GM21786 (cell line): ENCODE measurements at regions not wholly inside any gene's neighbourhood (a gene's known extent, or its start where the extent isn't known, plus 50 kb on each side); places are given as distances from the start of the nearest gene placed in this dataset.
"Not testable (repeated sequence)": the region's sequence is repeated elsewhere in the genome, so short reads cannot be mapped to it uniquely, and the experiment has no call there.

Experiments
- ATAC-seq: cut with Tn5 transposase; IDR thresholded peaks from one replicate; pipeline ENCODE4 v1.9.1; 2021; ENCODE audit not compliant: unreplicated experiment

GRCh38 chr3:165635791-165636683, 201.2 kb downstream of the BCHE start:
- ATAC-seq = no peak

GRCh38 chr3:165624761-165625160, 212.5 kb downstream of the BCHE start:
- ATAC-seq = no peak

- ATAC-seq = no peak
These were observed 214.9 kb downstream of the BCHE start for GRCh38 chr3:165622356-165622755.

GRCh38 chr3:165619069-165619468, 218.2 kb downstream of the BCHE start:
- no peak for ATAC-seq

DNA sequence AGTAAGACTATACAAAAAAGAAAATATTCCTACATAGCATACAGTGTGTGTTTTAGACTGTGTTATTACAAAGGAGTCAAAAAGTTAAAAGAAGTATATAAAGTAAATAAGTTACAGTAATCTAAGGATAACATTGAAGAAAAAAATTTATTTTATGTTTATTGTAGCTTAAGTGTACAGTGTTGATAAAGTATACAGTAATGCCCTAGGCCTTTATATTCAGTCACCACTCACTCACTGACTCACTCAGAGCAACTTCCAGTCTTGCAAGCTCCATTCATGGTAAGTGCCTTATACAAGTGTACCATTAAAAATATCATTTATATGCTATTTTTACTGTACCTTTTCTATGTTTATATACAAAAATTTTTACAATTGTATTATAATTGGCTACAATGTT, 220.1 kb downstream of the BCHE start:
- no peak for ATAC-seq

GRCh38 chr3:165614337-165614736, 222.9 kb downstream of the BCHE start:
- ATAC-seq = no peak

DNA sequence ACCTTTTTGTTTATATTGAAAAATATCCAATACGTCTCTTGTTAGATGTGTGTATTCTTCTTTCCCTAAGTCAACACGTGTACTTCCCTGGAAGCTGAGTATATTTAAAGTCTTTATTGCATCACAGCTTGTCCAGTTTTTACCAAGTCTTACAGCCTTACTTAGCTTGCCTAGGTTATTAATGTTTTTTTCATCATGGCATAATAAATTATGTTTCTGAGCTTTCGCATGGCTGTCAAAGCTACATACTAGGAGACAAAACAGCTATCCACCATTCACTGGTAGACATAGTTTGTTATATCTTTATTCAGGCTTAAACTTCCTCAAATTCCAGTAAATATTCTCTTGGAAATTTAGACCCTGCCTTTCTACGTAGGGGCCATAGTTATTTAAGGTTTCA, 224.2 kb downstream of the BCHE start:
- ATAC-seq = no peak

- no peak for ATAC-seq
These were observed 230.0 kb downstream of the BCHE start for GRCh38 chr3:165607221-165607620.

DNA sequence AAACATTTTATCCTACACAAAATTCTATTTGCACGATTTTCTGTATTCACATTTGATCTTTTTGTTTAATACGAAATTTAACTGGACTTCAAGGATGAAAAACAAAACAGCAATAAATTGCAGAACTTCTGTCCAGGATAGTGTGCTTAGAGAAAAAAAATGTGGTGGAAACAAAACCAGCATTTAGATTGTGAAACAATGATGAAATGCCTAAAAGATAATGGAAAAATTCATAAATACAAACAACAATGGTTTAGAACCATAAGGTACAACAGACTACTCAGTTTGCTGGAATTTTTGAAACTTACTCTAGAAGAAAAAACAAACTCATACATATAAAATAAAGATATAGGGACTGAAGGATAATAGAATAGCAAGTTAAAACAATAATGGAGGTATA, 234.0 kb downstream of the BCHE start:
- ATAC-seq = no peak

DNA sequence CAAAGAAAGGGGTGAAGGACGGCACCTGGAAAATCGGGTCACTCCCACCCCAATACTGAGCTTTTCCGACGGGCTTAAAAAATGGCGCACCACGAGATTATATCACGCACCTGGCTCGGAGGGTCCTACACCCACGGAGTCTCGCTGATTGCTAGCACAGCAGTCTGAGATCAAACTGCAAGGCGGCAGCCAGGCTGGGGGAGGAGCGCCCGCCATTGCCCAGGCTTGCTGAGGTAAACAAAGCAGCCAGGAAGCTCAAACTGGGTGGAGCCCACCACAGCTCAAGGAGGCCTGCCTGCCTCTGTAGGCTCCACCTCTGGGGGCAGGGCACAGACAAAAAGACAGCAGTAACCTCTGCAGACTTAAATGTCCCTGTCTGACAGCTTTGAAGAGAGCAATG, 264.7 kb downstream of the BCHE start:
- not testable (repeated sequence) for ATAC-seq

DNA sequence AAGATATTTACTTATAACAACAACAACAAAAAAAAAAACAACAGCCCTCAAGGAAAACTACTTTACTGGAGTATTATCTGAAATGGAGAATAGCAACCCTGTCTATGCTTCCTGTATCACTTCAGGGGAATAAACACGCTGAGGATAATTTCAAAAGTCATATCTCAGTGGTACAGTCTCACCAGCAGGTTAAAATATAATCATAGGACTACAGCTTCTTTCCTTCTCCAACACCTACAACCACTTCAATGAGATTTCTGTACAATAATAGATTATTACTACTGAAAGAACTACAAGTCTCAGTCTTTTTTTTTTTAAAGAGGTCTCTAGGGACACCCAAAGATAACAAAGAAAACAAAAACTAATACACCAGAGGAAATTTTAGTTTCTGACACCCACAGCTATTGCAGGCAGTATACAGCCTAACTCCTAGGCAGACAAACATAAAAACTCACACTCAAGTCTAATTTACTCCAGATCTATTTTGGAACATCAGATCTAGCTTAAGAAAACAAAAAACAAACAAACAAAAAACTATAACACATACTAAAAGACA, 268.2 kb downstream of the BCHE start:
- ATAC-seq = no peak

DNA sequence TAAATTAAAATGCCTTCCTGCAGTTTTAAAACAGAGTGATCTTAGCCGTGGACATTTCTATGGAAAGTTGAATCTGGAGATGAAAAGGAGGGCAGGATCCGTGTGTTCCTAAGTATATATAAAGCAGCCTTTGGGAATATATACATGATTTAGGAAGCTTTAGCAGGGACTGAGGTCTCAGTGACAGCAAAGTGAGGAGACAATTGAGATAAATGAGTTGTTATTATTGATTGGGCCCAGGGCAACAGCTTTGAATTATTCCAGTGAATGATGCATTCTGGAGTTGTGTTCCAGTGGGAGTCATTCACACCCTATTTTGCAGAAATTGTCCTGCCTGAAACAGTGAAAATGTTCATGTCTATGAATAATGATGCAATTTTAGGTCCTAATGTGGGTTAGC, 281.4 kb downstream of the BCHE start:
- ATAC-seq = no peak

GRCh38 chr3:165553371-165553770, 283.9 kb downstream of the BCHE start:
- no peak for ATAC-seq

DNA sequence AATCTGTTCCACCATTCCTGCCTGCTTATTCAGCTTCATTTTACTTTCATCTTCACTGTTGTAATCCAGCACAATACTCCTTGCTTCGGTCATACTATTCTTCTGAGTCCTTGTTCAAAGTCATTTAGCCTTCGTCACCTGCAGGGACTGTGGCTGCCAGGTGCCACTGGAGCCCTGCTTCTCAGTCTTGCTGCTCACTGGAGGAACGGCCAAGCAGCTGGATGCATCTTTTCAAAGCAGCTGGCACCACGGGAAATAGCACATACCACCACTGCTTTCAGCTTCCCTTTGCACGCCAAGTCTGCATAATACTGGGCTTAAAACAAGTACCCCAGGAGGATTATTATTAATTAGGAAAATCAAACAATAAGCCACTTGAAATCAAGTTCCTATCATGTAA, 287.6 kb downstream of the BCHE start:
- ATAC-seq = no peak

DNA sequence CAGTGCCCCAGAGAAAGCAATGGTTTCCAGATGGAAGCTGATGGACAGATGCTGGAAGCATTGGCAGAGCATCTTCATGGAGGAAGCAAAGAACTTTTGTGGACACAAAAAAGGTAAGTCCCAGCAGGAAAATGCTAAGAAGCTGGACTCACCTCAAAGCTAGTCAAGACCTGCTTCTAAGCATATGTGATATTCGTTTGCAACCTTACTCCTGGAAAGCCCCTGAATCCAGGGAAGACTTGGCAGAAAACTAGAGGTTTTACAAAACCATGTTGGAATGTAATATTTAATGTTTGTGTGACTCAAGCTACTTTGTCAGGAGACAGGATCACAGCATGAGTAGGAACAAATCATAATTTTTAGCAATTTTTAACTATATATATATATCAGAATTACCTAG, 288.2 kb downstream of the BCHE start:
- ATAC-seq = no peak

DNA sequence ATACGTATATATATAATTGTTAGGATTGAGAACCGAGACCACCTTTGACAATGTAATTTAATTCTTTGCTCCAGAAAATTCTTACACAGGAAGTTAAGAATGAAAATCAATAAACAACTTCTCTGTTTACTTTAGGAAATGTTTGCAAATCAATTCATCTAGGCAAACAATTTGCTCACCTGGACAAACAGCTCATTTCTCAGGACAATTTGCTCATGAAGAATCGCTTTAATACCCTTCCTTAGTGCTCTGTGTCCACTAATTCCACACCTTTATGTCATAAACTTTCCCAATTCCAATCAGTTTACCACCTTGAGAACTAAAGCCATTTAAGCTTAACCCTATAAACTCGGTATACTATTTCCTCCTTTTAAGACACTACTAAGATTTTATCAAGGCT, 292.2 kb downstream of the BCHE start:
- ATAC-seq = no peak

DNA sequence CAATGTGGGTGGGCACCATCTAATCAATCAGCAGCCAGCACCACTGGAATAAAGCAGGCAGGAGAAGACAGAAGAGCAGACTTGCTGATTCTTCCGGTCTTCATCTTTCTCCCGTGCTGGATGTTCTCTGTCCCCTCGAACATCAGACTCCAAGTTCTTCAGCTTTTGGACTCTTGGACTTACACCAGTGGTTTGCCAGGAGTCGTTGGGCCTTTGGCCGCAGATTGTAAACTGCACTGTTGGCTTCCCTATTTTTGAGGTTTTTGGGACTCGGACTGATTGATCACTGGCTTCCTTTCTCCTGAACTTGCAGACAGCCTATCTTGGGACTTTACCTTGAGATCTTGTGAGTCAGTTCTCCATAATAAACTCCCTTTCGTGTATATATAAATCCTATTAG, 292.8 kb downstream of the BCHE start:
- ATAC-seq = no peak

- no peak for ATAC-seq
These were observed 299.1 kb downstream of the BCHE start for GRCh38 chr3:165538166-165538565.

- ATAC-seq = no peak
These were observed 304.4 kb downstream of the BCHE start for GRCh38 chr3:165532851-165533250.

DNA sequence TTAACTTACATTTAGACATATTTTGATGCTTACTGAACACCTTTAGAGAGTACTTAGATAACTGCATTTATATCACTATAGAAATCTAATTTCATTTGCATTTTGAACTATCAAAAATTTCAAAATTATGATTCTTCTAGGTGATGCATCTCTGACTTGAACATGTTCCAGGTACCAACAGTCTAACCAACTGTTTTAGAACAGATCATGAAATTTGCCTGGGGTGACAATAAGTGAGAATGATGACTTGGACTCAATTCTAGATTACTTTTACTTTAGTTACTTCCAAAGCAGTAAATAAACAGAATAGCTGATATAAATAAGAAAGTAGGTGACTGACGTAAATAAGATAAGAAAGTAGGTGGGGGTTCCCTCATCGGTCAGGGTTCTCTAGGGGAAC, 307.8 kb downstream of the BCHE start:
- ATAC-seq = no peak

DNA sequence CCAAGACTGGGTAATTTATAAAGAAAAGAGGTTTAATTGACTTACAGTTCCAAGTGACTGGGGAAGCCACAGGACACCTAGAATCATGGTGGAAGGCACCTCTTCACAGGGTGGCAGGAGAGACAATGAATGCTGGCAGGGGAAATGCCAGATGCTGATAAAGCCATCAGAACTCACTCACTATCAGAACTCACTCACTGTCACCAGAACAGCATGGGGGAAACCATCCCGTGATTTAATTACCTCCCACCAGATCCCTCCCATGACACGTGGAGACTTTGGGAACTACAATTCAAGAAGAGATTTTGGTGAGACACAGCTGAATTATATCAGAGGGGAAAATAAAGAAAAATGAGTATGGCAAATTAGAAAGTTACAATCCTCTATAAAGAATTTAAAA, 310.9 kb downstream of the BCHE start:
- no peak for ATAC-seq

DNA sequence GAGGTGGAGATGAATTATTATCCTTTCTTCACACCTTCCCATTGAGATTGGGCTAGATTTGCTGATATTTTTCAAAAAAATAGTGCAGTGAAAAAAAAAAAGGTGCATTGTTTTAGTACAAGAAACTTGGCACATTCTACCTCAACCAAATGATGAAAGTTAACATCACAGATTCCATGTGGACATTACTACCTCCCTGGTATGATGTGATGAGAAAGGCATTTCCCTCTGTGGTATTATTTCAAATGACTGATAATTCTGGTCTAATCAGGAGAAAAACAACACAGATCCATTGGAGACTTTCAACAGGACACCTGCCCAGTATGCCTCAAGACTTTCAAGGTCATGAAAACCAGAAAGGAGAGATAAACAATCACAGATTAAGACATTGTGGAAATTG, 313.4 kb downstream of the BCHE start:
- no peak for ATAC-seq

DNA sequence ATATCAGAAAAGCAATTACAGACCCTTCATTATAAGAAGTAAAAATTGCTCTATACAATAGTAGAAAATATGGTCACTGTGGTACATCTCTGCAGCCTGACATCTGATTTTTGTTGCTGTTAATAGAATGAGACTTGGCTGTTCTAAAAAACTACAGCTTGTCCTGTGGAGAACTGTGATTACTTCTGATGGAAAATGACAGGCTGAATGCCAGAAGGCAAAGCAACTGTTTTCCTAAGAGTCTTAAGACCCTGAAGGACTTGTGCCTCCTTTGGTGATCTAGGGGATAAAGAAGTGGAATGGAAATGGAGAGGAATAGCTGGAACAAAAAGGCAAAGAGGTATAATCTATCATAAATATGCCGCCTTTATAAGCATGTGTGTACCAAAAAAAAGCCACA, 314.8 kb downstream of the BCHE start:
- no peak for ATAC-seq
